ENCODE measurements at regions not wholly inside any gene's neighbourhood (a gene's known extent, or its start where the extent isn't known, plus 50 kb on each side); places are given as distances from the start of the nearest gene placed in this dataset.

GRCh38 chrX:67114635-67115034, 429.2 kb upstream of the AR start:
- H3K4ac ChIP-seq (ENCODE audit: low read depth, low read length) = no peak overlapping the region
- H3K14ac ChIP-seq (replicated peaks; ENCODE audit: low read depth, low read length) = no peak overlapping the region
- WGBS, 2 experiments (ENCODE audit: extremely low coverage in 2 of 2, insufficient read length in 1 of 2) = no CpG with 5 or more reads among the region's 9 CpGs
- no peak overlapping the region for H3K23ac ChIP-seq (ENCODE audit: low read depth, low read length)
- dilution Hi-C loops (cut with HindIII; ENCODE audit: low sequenced_read_pairs, unreplicated experiment) (no loop called here), in situ Hi-C loops (cut with MboI; ENCODE audit: low sequenced_read_pairs) (no loop called here), intact Hi-C loops (cut with micrococcal nuclease) (no loop called here)
- H2AK5ac ChIP-seq (ENCODE audit: low read depth, low read length) = no peak overlapping the region
- no peak overlapping the region for H2AK9ac ChIP-seq (replicated peaks; ENCODE audit: low read depth, low read length, poor library complexity)
- TF ChIP-seq CTCF (conservative IDR thresholded peaks at IDR 0.05; ENCODE audit: low read depth, low read length) (no peak), FOS (IDR thresholded peaks at IDR 0.05; ENCODE audit: low read depth, low read length) (no peak), RCOR1 (IDR thresholded peaks at IDR 0.05; ENCODE audit: insufficient replicate concordance, low read length) (no peak), USF2 (IDR thresholded peaks at IDR 0.05; ENCODE audit: low read depth, low read length) (no peak), MAFK (IDR thresholded peaks at IDR 0.05; ENCODE audit: low read depth, low read length) (no peak), NFE2L2 (IDR thresholded peaks at IDR 0.05; ENCODE audit: low read depth, low read length) (no peak), CEBPB (IDR thresholded peaks at IDR 0.05; ENCODE audit: low read depth, low read length) (no peak), RAD21 (IDR thresholded peaks at IDR 0.05; ENCODE audit: low read length) (no peak), CHD1 (IDR thresholded peaks at IDR 0.05; ENCODE audit: low read depth, low read length) (no peak), BHLHE40 (IDR thresholded peaks at IDR 0.05; ENCODE audit: low read depth, low read length) (no peak), MAZ (IDR thresholded peaks at IDR 0.05; ENCODE audit: borderline replicate concordance, low read depth, low read length) (no peak)
- H4K5ac ChIP-seq (ENCODE audit: low read depth, low read length) = no peak overlapping the region
- no peak overlapping the region for H3K18ac ChIP-seq (ENCODE audit: low read depth, low read length)
- H2BK15ac ChIP-seq (ENCODE audit: low read depth, low read length) = no peak overlapping the region
- ChIA-PET POLR2A (ENCODE audit: unreplicated experiment) (no interaction called here), CTCF (no interaction called here)
- BruUV-seq (replicated peaks) = no TSS peak
- no peak overlapping the region for H3K4me2 ChIP-seq (ENCODE audit: low read depth, low read length)
- DNase-seq (no peak), ATAC-seq (ENCODE audit: low read depth) (no peak)
- H2BK5ac ChIP-seq (ENCODE audit: low read depth, low read length, poor library complexity, severe bottlenecking) = no peak overlapping the region
- H3K79me1 ChIP-seq (ENCODE audit: low read depth in 1 of 2, low read length in 2 of 2) = no peaks in the 10 kb centered on the region
- no peak overlapping the region for H4K91ac ChIP-seq (ENCODE audit: insufficient read depth, low read depth, low read length)
- H4K20me1 ChIP-seq (ENCODE audit: insufficient read depth, low read length) = no peaks in the 10 kb centered on the region
- H3K27ac ChIP-seq (ENCODE audit: insufficient read depth, low read length) = no peak overlapping the region
- no peaks in the 10 kb centered on the region for H3K9me1 ChIP-seq (ENCODE audit: insufficient read depth, low read length)
- no peaks in the 10 kb centered on the region for H3K27me3 ChIP-seq (ENCODE audit: control insufficient read depth, insufficient read depth, low read length)
- no peaks in the 10 kb centered on the region for H3K36me3 ChIP-seq (ENCODE audit: control insufficient read depth, insufficient read depth, low read length)
- no peak overlapping the region for H3K4me3 ChIP-seq (ENCODE audit: insufficient read depth, low read depth, low read length)
- no peak overlapping the region for H2AFZ ChIP-seq (replicated peaks; ENCODE audit: low read length, poor library complexity)
- no peaks in the 10 kb centered on the region for H3K4me1 ChIP-seq (ENCODE audit: control insufficient read depth, insufficient read depth, low read length)
- H3K9ac ChIP-seq (ENCODE audit: low read depth, low read length) = no peak overlapping the region
- H2BK120ac ChIP-seq (ENCODE audit: low read depth, low read length) = no peak overlapping the region
- no peaks in the 10 kb centered on the region for H3K9me3 ChIP-seq (ENCODE audit: control insufficient read depth, insufficient read depth, low read length)
- H3K56ac ChIP-seq (ENCODE audit: extremely low read depth, insufficient read depth, low read length) = no peak overlapping the region
- no peak overlapping the region for H2BK20ac ChIP-seq (ENCODE audit: low read depth, low read length)
- H4K8ac ChIP-seq (ENCODE audit: low read depth in 2 of 2, low read length in 2 of 2) = no peak overlapping the region
